ENCODE measurements at regions not wholly inside any gene's neighbourhood (a gene's known extent, or its start where the extent isn't known, plus 50 kb on each side); places are given as distances from the start of the nearest gene placed in this dataset.
A peak's percentile ranks its signal among the peaks of the same experiment; 100 is the strongest.

DNA sequence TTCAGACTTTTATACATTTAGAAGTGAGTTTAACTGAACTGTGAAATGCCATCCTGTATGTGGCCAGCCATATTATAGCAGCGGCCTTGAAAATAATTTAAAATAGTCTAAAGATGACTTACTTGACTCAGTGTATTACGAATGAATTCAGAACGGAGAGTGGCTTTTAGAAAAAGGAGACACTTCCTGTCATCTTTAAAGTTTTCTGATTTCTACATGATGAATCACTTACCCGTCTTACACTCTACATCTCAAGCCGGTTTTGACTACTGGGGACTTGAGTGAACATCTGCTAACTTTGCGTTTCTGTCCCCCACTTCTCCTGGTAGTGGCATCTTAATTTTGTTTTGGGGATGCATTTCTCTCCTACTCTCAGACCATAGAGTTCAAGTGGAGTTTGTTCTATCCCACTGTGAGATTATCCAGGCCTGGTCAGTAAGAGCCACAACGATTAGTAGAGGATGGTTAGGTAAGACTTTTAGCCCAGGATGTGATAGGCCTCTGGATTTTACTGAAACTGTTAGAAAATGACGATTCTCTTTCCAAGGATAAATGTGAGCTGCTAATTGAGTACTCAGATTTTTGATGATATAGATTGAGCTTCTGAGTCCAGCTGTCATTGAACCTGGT, 175.4 kb upstream of the CADPS start:
- in situ Hi-C loops (cut with HindIII; ENCODE audit: low sequenced_read_pairs), result no loop called here
- TF ChIP-seq, protein P1, sequence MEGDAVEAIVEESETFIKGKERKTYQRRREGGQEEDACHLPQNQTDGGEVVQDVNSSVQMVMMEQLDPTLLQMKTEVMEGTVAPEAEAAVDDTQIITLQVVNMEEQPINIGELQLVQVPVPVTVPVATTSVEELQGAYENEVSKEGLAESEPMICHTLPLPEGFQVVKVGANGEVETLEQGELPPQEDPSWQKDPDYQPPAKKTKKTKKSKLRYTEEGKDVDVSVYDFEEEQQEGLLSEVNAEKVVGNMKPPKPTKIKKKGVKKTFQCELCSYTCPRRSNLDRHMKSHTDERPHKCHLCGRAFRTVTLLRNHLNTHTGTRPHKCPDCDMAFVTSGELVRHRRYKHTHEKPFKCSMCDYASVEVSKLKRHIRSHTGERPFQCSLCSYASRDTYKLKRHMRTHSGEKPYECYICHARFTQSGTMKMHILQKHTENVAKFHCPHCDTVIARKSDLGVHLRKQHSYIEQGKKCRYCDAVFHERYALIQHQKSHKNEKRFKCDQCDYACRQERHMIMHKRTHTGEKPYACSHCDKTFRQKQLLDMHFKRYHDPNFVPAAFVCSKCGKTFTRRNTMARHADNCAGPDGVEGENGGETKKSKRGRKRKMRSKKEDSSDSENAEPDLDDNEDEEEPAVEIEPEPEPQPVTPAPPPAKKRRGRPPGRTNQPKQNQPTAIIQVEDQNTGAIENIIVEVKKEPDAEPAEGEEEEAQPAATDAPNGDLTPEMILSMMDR (IDR thresholded peaks at IDR 0.05; ENCODE audit: low read depth, low read length), result no peak
- no peak overlapping the region for H3K4me3 ChIP-seq (ENCODE audit: low read depth, low read length)
- peak; percentile 11 for DNase-seq (ENCODE audit: low read depth, low spot score)

DNA sequence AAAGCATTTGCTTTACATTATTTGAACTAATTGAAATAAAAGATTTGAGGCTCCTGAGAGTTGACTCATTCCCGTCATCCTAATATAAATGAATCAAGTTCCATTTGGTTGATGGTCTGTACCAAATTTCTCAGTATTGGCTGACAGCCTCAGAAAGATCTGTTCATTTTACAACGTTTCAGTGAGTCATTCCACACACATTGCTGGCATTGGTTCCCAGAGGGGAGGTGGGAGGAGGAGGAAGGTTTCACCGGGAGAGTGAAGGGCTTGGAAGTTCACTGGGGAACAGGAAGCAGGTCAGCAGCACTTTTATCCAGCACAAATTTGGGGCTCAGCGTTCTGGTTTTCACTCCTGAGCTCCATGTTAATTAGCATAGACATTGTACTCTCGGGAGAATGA, 176.7 kb upstream of the CADPS start:
- DNase-seq (ENCODE audit: low read depth, low spot score), result peak; percentile 86
- no peak overlapping the region for H3K4me3 ChIP-seq (ENCODE audit: low read depth, low read length)
- TF ChIP-seq, protein P1 (IDR thresholded peaks at IDR 0.05; ENCODE audit: low read depth, low read length), result no peak
- in situ Hi-C loops (cut with HindIII; ENCODE audit: low sequenced_read_pairs), result no loop called here

DNA sequence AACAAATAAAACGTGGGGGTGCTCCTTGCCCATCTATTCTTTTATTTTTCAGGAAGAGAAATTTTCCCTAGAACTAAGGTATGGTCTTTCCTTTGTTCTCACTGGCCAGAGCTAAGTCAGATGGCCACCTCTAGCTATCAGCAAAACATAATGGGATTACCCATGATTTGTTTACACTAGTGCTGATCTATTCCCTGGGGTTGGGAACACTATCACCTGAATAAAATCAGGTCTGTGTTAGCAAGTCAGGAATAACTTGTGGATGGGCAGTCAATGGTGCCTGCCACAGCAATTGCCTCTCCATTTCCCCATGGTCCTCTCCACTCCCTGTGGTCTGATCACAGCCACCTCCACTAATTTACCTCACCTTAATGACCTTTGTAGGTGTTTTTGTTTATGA, 181.7 kb upstream of the CADPS start:
- DNase-seq (ENCODE audit: low read depth, low spot score), result no peak
- in situ Hi-C loops (cut with HindIII; ENCODE audit: low sequenced_read_pairs), result no loop called here
- no peak overlapping the region for H3K4me3 ChIP-seq (ENCODE audit: low read depth, low read length)
- TF ChIP-seq, protein P1 (IDR thresholded peaks at IDR 0.05; ENCODE audit: low read depth, low read length), result no peak

DNA sequence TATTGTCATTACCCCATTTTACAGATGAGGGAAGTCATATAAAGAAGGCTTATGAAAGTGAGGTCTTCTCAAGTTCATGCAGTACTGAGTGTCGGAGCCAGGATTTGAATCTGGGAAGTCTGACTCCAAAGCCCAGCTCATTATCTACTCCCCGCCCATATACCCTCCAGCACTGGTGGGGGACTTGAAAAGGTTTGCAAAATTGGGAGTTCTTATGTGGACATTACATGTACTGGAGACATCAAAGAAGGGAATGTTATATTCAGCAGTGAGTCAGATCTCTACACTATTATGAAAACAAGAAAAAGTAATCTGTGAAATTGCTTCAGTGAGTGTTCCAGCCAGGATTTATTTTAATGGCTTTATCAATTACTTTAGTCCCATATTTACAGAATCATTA, 185.2 kb upstream of the CADPS start:
- in situ Hi-C loops (cut with HindIII; ENCODE audit: low sequenced_read_pairs), result no loop called here
- peak; percentile 38 for DNase-seq (ENCODE audit: low read depth, low spot score)
- no peak overlapping the region for H3K4me3 ChIP-seq (ENCODE audit: low read depth, low read length)
- TF ChIP-seq, protein P1 (IDR thresholded peaks at IDR 0.05; ENCODE audit: low read depth, low read length), result no peak

DNA sequence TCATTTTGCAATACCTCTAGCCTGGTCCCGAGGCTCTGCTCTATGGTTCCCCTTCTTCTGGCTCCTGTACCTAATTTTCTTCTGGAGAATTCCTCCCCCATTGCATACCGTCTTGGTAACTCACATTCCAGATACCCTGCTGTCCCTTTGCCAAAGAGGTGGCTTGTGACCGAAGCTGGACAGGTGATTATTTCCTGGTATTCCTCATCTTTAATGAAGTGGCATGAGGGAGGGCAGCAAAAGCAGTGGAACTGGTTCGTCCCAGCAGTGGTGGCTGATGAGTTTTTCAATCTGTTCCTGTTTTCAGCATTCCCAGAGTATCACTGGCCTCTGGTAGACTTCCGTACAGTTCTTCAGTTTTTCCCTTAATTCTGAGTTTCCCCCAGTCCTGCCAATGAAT, 186.2 kb upstream of the CADPS start:
- TF ChIP-seq, protein P1 (IDR thresholded peaks at IDR 0.05; ENCODE audit: low read depth, low read length), result no peak
- no peak for DNase-seq (ENCODE audit: low read depth, low spot score)
- H3K4me3 ChIP-seq (ENCODE audit: low read depth, low read length), result no peak overlapping the region
- in situ Hi-C loops (cut with HindIII; ENCODE audit: low sequenced_read_pairs), result no loop called here

DNA sequence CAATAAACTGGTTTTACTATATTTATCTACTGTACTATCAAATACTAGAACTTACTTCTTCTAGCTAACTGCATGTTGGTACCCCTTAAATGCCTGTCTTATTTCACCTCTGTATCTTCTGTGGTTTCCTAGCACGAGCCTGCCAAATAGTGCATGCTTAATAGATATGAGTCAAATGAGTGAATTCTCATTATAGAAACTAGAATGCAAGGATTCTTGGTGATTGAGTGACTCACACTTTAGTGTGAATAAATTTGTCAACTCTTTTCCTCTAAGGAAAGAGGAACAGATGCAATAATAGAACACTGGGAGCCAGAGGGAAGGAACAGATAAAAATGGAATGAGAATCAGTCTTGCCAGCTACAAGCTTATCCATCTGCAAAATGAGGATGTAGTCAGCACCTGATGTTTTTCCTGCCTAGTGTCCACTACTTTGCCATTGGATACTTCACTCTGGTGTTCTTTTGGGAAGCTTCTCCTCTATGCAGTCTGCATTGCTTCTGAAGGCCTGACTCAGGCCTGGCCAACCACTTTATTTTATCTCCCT, 189.1 kb upstream of the CADPS start:
- TF ChIP-seq, protein P1 (IDR thresholded peaks at IDR 0.05; ENCODE audit: low read depth, low read length), result no peak
- H3K4me3 ChIP-seq (ENCODE audit: low read depth, low read length), result no peak overlapping the region
- no peak for DNase-seq (ENCODE audit: low read depth, low spot score)
- in situ Hi-C loops (cut with HindIII; ENCODE audit: low sequenced_read_pairs), result no loop called here

Measured in astrocyte of the spinal cord (primary cell).